Right lobe of liver (tissue), 6 donors: ENCODE measurements at regions not wholly inside any gene's neighbourhood (a gene's known extent, or its start where the extent isn't known, plus 50 kb on each side); places are given as distances from the start of the nearest gene placed in this dataset.

Experiments used
- ATAC-seq, 4 donors: fragments of 200-7000 bp; cut with Tn5 transposase; one replicate each; pipeline ENCODE4 v1.9.1; 2020; ENCODE audit warnings: mild to moderate bottlenecking in 4 of 4, moderate library complexity in 4 of 4
- DNase-seq, 3 donors: peaks; one replicate each; pipeline ENCODE4 v3.0.0-alpha.2; 2020
- H3K27ac ChIP-seq, 3 donors: fragments of 200-600 bp; one replicate each; pipeline ENCODE4 v1.8.0; 2022
- H3K27me3 ChIP-seq, 2 donors: fragments of 200-600 bp; one replicate each; pipeline ENCODE4 v1.8.0; 2022
- H3K36me3 ChIP-seq, 4 donors: fragments of 200-600 bp; sonication (generic) in 1 of 4; one replicate each; pipeline versions ENCODE4 v1.5.1 to v1.8.0; 2017 to 2022; ENCODE audit warnings: control low read depth in 1 of 4
- H3K4me1 ChIP-seq, 4 donors: fragments of 200-600 bp; sonication (generic) in 1 of 4; one replicate each; pipeline versions ENCODE4 v1.5.1 to v1.8.0; 2017 to 2022; ENCODE audit warnings: control low read depth in 1 of 4
- H3K4me3 ChIP-seq, 3 donors: fragments of 200-600 bp; one replicate each; pipeline ENCODE4 v1.8.0; 2022
- H3K9me3 ChIP-seq, 4 donors: fragments of 200-600 bp; sonication (generic) in 1 of 4; one replicate each; pipeline versions ENCODE4 v1.5.1 to v1.8.0; 2017 to 2022; ENCODE audit warnings: control low read depth in 1 of 4
- POLR2A ChIP-seq: fragments of 450-650 bp; IDR thresholded peaks from one replicate; pipeline ENCODE4 v1.6.1; 2017; ENCODE audit warnings: antibody characterized with exemption, mild to moderate bottlenecking
- WGBS: methylation state at CpG from one replicate; pipeline ENCODE4 v1.1.6; 2018; ENCODE audit warnings: low coverage, low lambda C conversion rate; ENCODE audit not compliant: insufficient coverage; ENCODE audit errors: missing lambda C conversion rate; 5-methylcytosine and 5-hydroxymethylcytosine counted together
- intact Hi-C, 2 donors: fragments of 100-400 bp; cut with DNase I; formaldehyde crosslinking; loops; one replicate each; pipeline versions ENCODE4 v1.11.2 to v1.14.1; 2022
- TF ChIP-seq, protein P1 (sequence below), 4 donors: fragments of 200-600 bp in 3 of 4; fragments of 450-650 bp in 1 of 4; IDR thresholded peaks; one replicate each; pipeline versions ENCODE4 v1.5.1 to v1.8.0; 2016 to 2022; ENCODE audit warnings: antibody characterized with exemption in 4 of 4, mild to moderate bottlenecking in 2 of 4
- donor health status: DM: no; HTN: yes; CAD: no.
- donor health status: DM: no; HTN: no; CAD: no.
- donor health status: DM: no; HTN: no; CAD: no.
- donor health status: DM: no; HTN: yes; CAD: no.
- donor health status: DM: no; HTN: yes; CAD: no.

GRCh38 chr6:51027283-51028065, 208.8 kb downstream of the TFAP2B start:
- no peak overlapping the region for H3K27ac ChIP-seq
- DNase-seq (no peak), ATAC-seq (no peak)
- no peak overlapping the region for H3K4me3 ChIP-seq
- no peaks in the 10 kb centered on the region for H3K27me3 ChIP-seq
- intact Hi-C loops = no loop called here
- H3K9me3 ChIP-seq = no peaks in the 10 kb centered on the region
- WGBS = 71% methylated on average over 4 of the region's 5 CpGs
- no peak for TF ChIP-seq POLR2A
- TF ChIP-seq, protein P1, sequence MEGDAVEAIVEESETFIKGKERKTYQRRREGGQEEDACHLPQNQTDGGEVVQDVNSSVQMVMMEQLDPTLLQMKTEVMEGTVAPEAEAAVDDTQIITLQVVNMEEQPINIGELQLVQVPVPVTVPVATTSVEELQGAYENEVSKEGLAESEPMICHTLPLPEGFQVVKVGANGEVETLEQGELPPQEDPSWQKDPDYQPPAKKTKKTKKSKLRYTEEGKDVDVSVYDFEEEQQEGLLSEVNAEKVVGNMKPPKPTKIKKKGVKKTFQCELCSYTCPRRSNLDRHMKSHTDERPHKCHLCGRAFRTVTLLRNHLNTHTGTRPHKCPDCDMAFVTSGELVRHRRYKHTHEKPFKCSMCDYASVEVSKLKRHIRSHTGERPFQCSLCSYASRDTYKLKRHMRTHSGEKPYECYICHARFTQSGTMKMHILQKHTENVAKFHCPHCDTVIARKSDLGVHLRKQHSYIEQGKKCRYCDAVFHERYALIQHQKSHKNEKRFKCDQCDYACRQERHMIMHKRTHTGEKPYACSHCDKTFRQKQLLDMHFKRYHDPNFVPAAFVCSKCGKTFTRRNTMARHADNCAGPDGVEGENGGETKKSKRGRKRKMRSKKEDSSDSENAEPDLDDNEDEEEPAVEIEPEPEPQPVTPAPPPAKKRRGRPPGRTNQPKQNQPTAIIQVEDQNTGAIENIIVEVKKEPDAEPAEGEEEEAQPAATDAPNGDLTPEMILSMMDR (IDR thresholded peaks at IDR 0.05) = no peak
- H3K4me1 ChIP-seq = no peaks in the 10 kb centered on the region
- H3K36me3 ChIP-seq = no peaks in the 10 kb centered on the region

- Histone ChIP-seq H3K27me3 (no peaks in the 10 kb centered on the region), H3K4me1 (no peaks in the 10 kb centered on the region), H3K27ac (no peak overlapping the region), H3K9me3 (no peaks in the 10 kb centered on the region), H3K4me3 (no peak overlapping the region), H3K36me3 (no peaks in the 10 kb centered on the region)
- DNase-seq (no peak), ATAC-seq (no peak)
- no peak for TF ChIP-seq POLR2A
- TF ChIP-seq, protein P1 (IDR thresholded peaks at IDR 0.05) = no peak
- intact Hi-C loops = no loop called here
- WGBS = 27% methylated on average over 1 of the region's 1 CpG
Observed at GRCh38 chr6:51028276-51028675, 209.6 kb downstream of the TFAP2B start.

DNA sequence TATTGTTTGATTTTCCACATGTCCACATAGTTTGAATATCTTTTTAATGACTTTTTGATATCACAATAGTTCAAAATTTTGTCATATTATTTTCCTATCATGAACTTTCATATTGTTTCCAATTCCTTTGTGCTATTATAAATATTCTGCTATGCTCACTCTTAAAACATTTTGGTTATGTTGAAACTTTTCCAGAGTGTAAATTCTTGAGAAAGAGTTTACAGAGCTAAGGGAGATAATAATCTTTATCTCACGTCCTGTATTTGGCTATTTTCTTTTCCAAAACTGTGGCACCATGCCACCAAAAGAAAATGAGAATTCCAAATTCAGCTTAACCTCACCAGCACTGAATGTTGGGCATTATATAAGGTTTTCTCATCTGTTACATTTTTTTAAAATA, 210.9 kb downstream of the TFAP2B start:
- H3K9me3 ChIP-seq = no peaks in the 10 kb centered on the region
- H3K36me3 ChIP-seq = no peaks in the 10 kb centered on the region
- H3K27me3 ChIP-seq = no peaks in the 10 kb centered on the region
- no peak overlapping the region for H3K27ac ChIP-seq
- no peaks in the 10 kb centered on the region for H3K4me1 ChIP-seq
- WGBS = 3% methylated on average over 1 of the region's 1 CpG
- DNase-seq (no peak), ATAC-seq (no peak)
- H3K4me3 ChIP-seq = no peak overlapping the region
- TF ChIP-seq POLR2A = no peak
- TF ChIP-seq, protein P1 (IDR thresholded peaks at IDR 0.05) = no peak
- intact Hi-C loops = no loop called here

- no peak for DNase-seq
- 65% methylated on average over 2 of the region's 2 CpGs for WGBS
- no peak for TF ChIP-seq POLR2A
- TF ChIP-seq, protein P1 (IDR thresholded peaks at IDR 0.05) = no peak
- intact Hi-C loops = no loop called here
- Histone ChIP-seq H3K27me3 (no peaks in the 10 kb centered on the region), H3K4me1 (no peaks in the 10 kb centered on the region), H3K4me3 (no peak overlapping the region), H3K9me3 (no peaks in the 10 kb centered on the region), H3K27ac (no peak overlapping the region), H3K36me3 (no peaks in the 10 kb centered on the region)
- no peak for ATAC-seq
Observed at GRCh38 chr6:51045548-51045947, 226.9 kb downstream of the TFAP2B start.
